ENCODE measurements at regions not wholly inside any gene's neighbourhood (a gene's known extent, or its start where the extent isn't known, plus 50 kb on each side); places are given as distances from the start of the nearest gene placed in this dataset.
"Not testable (repeated sequence)": the region's sequence is repeated elsewhere in the genome, so short reads cannot be mapped to it uniquely, and the experiment has no call there.

- not testable (repeated sequence) for DNase-seq
Measured at GRCh38 chr6:164736090-164736489, 573.3 kb downstream of the C6orf118 start.

DNA sequence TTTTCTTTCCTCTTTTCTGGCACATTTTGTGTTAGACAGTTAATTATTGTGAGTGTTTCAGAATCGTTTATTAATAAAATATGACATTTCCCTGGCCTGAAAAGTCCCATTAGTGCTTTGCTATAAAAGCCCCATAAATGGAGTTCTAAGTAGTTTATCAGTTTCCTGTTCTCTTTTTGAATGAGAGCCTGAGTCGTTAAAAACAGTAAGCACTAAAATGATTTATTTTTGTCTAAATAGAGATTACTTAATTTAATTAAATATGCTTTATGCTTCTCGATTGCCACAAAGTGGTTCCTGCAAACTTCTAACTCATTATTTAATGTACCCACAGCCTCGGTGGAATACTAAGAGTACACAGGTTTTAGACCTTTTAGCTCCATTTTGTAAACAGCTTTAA is 577.9 kb downstream of the C6orf118 start:
- no peak for DNase-seq

- no peak for DNase-seq
Measured at GRCh38 chr6:164721460-164721859, 587.9 kb downstream of the C6orf118 start.

DNA sequence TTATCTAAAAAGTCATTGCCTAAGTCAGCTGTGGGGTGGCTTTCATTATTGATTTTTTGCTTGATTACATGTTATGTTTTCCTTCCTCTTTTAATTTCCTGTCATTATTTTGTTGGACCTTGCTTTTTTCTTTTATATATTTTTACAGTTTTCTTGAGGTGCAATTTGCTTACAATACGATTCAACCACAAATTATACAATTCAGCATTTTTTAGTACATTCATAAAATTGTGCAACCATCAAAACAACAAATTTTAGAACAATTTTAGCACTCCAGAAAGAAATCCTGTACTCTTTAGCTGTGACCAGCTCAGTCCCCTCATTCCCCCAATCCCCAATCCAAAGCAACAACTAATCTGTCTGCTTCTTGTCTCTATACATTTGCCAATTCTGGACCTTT is 608.9 kb downstream of the C6orf118 start:
- DNase-seq, result no peak

GRCh38 chr6:164695896-164696295 is 613.5 kb downstream of the C6orf118 start:
- DNase-seq, result no peak

DNA sequence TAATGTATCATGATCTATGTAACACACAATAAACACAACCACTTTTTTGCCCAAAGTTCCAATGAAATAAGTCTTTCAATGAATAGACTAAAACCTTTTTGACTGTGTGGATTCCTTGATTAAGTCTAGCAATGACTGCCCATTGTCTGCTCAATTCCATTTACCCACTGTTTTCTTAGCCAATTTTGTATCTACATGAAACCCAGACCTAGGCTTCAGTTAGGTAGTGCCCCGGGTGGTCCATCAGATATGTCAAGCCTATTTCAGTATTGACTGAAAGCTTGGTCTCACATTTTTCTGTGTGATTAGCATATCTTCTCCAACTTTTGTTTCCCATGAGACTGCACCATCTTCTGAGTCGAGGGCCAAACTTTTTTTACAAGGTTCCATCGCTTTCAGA is 615.0 kb downstream of the C6orf118 start:
- DNase-seq, result peak in 5 of 51 donors; percentile 3 to 56 (median 17)

GRCh38 chr6:164693944-164694343 is 615.5 kb downstream of the C6orf118 start:
- peak in 35 of 51 donors; percentile 3 to 91 (median 41) for DNase-seq

- DNase-seq, result no peak
Measured at GRCh38 chr6:164692772-164693510, 616.5 kb downstream of the C6orf118 start.

- peak in 9 of 51 donors; percentile 5 to 63 (median 16) for DNase-seq
Measured at GRCh38 chr6:164690702-164691500, 618.5 kb downstream of the C6orf118 start.

- DNase-seq, result no peak
Measured at GRCh38 chr6:164690241-164690640, 619.2 kb downstream of the C6orf118 start.

GRCh38 chr6:164665328-164665727 is 644.1 kb downstream of the C6orf118 start:
- DNase-seq, result no peak

GRCh38 chr6:164663634-164664033 is 645.8 kb downstream of the C6orf118 start:
- DNase-seq, result no peak

- DNase-seq, result no peak
Measured at GRCh38 chr6:164661716-164662115, 647.7 kb downstream of the C6orf118 start.

DNA sequence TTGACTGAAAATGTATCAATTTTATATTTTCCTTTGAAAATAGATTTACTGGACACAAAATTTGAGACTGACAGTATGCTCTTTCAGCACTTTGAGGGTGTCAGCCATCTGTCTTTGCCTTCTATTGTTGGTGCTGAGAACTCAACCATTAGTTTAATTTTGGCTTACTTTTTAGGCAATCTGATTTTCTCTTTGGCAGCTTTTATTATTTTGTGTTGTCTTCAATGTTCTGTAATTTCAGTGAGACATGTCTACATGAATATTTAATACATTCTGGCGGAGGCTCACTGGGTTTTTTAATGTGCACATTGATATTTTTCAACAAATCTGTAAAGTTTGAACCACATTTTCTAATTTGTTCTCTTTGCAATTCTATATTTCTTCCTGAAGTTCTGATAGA is 648.6 kb downstream of the C6orf118 start:
- DNase-seq, result no peak

DNA sequence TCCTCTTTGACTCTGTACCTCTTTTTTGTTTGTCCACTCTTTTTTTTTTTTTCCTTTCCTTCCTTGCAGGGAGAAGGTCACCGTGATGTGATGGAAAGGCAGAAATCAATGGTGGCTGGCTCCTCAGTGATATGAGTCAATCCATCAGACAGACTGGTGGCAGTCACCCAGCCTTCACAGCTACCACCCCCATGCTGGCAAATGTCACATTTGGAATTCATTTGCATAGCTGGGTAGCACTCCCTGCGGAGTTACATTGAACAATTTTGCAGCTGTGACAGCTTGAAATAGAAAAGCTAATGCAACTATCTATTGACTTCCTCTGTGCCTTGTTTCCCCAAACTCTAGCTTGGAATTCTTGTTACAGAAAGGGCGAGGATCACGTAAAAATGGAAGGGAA is 668.4 kb downstream of the C6orf118 start:
- peak in 14 of 51 donors; percentile 3 to 54 (median 14) for DNase-seq

DNA sequence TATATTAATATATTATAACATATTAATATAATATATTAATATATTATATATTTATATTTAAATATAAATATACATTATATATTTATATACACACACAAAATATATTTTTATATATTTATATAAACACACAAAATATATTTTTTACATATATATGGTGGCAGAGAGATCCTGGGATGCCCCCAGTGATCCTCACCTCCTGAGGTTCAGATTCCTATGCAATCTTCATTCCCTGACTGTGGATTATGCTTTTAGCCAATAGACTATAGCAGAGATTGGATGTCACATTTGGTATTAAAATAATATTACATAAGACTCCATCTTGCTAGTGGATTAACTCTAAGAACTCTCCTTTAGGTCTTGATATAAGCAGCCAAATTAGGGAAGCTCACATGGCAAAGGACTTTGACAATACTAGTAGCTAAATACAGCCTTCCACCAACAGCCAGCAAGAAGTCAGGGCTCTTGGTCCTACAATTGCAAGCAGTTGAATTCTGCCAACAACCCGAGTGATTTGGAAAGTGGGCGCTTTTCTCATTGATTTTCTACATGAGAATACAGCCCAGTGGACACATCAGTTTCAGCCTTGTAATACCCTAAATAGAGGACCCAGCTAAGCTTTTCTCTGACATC is 681.0 kb downstream of the C6orf118 start:
- DNase-seq, result no peak

- DNase-seq, result no peak
Measured at GRCh38 chr6:164616917-164617524, 692.4 kb downstream of the C6orf118 start.

DNA sequence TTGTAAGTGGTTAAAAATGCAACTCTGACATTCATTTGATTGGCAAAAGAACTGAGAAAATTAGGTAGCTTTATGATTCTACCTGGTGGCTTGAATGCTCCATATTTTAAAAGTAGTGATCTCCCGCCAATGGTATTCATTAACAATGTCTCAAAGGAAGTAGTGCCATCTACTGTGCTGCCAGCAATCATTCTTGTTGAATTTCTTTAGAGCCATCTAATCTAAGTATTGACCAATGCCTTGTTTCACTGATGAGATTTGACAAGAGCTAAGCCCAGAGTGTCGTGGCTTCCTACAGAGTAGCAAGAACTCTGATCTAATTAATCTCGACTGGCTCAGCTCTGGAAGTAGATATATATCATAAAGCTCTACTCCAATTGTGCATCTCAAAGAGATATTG is 696.7 kb downstream of the C6orf118 start:
- peak in 1 of 51 donors; percentile 1 for DNase-seq

- DNase-seq, result not testable (repeated sequence)
Measured at GRCh38 chr6:164610859-164611258, 698.5 kb downstream of the C6orf118 start.

GRCh38 chr6:164602415-164602814 is 707.0 kb downstream of the C6orf118 start:
- not testable (repeated sequence) for DNase-seq

GRCh38 chr6:164581563-164581962 is 727.8 kb downstream of the C6orf118 start:
- DNase-seq, result no peak

GRCh38 chr6:164579035-164579434 is 730.4 kb downstream of the C6orf118 start:
- DNase-seq, result no peak

All from hypothalamus (tissue), 51 donors.